ENCODE measurements at regions not wholly inside any gene's neighbourhood (a gene's known extent, or its start where the extent isn't known, plus 50 kb on each side); places are given as distances from the start of the nearest gene placed in this dataset.

- CTCF ChIA-PET (ENCODE audit: low intra/inter-chr PET ratio), result no interaction called here
- no peak for FAIRE-seq
These were observed 221.9 kb upstream of the KCTD3 start for GRCh38 chr1:215345208-215345607.

GRCh38 chr1:215345766-215346165 lies 221.3 kb upstream of the KCTD3 start:
- 0% methylated on average over 3 of the region's 3 CpGs for WGBS (ENCODE audit: insufficient coverage, low coverage, missing lambda C conversion rate)
- H4K20me1 ChIP-seq (replicated peaks; ENCODE audit: control insufficient read depth, insufficient read depth, low read length), result no peaks in the 10 kb centered on the region
- no peaks in the 10 kb centered on the region for H3K27me3 ChIP-seq (ENCODE audit: control insufficient read depth in 2 of 2, insufficient read depth in 2 of 2, low read length in 2 of 2)
- H3K4me1 ChIP-seq (replicated peaks in 1 of 2; ENCODE audit: control insufficient read depth in 2 of 2, insufficient read depth in 2 of 2, low read length in 2 of 2), result no peaks in the 10 kb centered on the region
- intact Hi-C loops (cut with micrococcal nuclease), result no loop called here
- H3K4me2 ChIP-seq (ENCODE audit: insufficient read depth, low read length), result no peak overlapping the region
- no TSS peak for BruUV-seq (replicated peaks)
- no peak overlapping the region for H3K27ac ChIP-seq (ENCODE audit: extremely low read depth, low read depth, low read length)
- FAIRE-seq (no peak), DNase-seq (ENCODE audit: extremely low read depth in 1 of 4, low spot score in 3 of 4) (no peak), ATAC-seq (no peak)
- no peak overlapping the region for H3K4me3 ChIP-seq
- no peaks in the 10 kb centered on the region for H3K79me2 ChIP-seq (ENCODE audit: control insufficient read depth, insufficient read depth, low read length)
- in situ Hi-C loops (cut with MboI), result no loop called here
- ChIA-PET POLR2A (no interaction called here), CTCF (ENCODE audit: low intra/inter-chr PET ratio) (no interaction called here)
- no peaks in the 10 kb centered on the region for H3K36me3 ChIP-seq (ENCODE audit: control insufficient read depth, insufficient read depth, low read length)
- no peaks in the 10 kb centered on the region for H3K9me1 ChIP-seq (ENCODE audit: control insufficient read depth, insufficient read depth, low read length)
- H3K9me3 ChIP-seq (replicated peaks; ENCODE audit: control insufficient read depth, insufficient read depth, low read depth, low read length), result no peaks in the 10 kb centered on the region
- H3K9ac ChIP-seq (ENCODE audit: insufficient read depth in 1 of 2, low read depth in 2 of 2, low read length in 2 of 2), result no peak overlapping the region
- no peak overlapping the region for H2AFZ ChIP-seq (ENCODE audit: low read depth, low read length)
- no peak for TF ChIP-seq LEF1 (IDR thresholded peaks at IDR 0.05)
- TF ChIP-seq NFXL1 (CRISPR knock-in tag; IDR thresholded peaks at IDR 0.05), result no peak
- TF ChIP-seq USF2 (CRISPR knock-in tag; IDR thresholded peaks at IDR 0.05), result no peak
- no peak for TF ChIP-seq COPS2 (conservative IDR thresholded peaks at IDR 0.05)
- no peak for TF ChIP-seq TRIM28 (IDR thresholded peaks at IDR 0.05)
- TF ChIP-seq NEUROD1 (IDR thresholded peaks at IDR 0.05; ENCODE audit: borderline replicate concordance, low read depth, low read length, partially characterized antibody), result no peak
- TF ChIP-seq ZNF699 (CRISPR knock-in tag; IDR thresholded peaks at IDR 0.05; ENCODE audit: insufficient replicate concordance), result no peak
- TF ChIP-seq E2F8 (IDR thresholded peaks at IDR 0.05; ENCODE audit: low read depth, partially characterized antibody), result no peak
- TF ChIP-seq TAF9B (IDR thresholded peaks at IDR 0.05; ENCODE audit: partially characterized antibody), result no peak
- no peak for TF ChIP-seq MTA3 (IDR thresholded peaks at IDR 0.05; ENCODE audit: borderline replicate concordance)
- no peak for TF ChIP-seq GTF3C2 (IDR thresholded peaks at IDR 0.05; ENCODE audit: borderline replicate concordance, extremely low read depth, insufficient read length)

More at GRCh38 chr1:215345208-215345607, 221.9 kb upstream of the KCTD3 start:
- Histone ChIP-seq H3K9me3 (replicated peaks; ENCODE audit: control insufficient read depth, insufficient read depth, low read depth, low read length) (no peaks in the 10 kb centered on the region), H3K9ac (ENCODE audit: insufficient read depth in 1 of 2, low read depth in 2 of 2, low read length in 2 of 2) (no peak overlapping the region), H3K27me3 (ENCODE audit: control insufficient read depth in 2 of 2, insufficient read depth in 2 of 2, low read length in 2 of 2) (no peaks in the 10 kb centered on the region), H3K36me3 (ENCODE audit: control insufficient read depth, insufficient read depth, low read length) (no peaks in the 10 kb centered on the region), H3K27ac (ENCODE audit: extremely low read depth, low read depth, low read length) (no peak overlapping the region), H3K4me3 (no peak overlapping the region), H3K9me1 (ENCODE audit: control insufficient read depth, insufficient read depth, low read length) (no peaks in the 10 kb centered on the region), H2AFZ (ENCODE audit: low read depth, low read length) (no peak overlapping the region), H3K4me2 (ENCODE audit: insufficient read depth, low read length) (no peak overlapping the region), H4K20me1 (replicated peaks; ENCODE audit: control insufficient read depth, insufficient read depth, low read length) (no peaks in the 10 kb centered on the region), H3K79me2 (ENCODE audit: control insufficient read depth, insufficient read depth, low read length) (no peaks in the 10 kb centered on the region), H3K4me1 (replicated peaks in 1 of 2; ENCODE audit: control insufficient read depth in 2 of 2, insufficient read depth in 2 of 2, low read length in 2 of 2) (no peaks in the 10 kb centered on the region)
- ATAC-seq (no peak), DNase-seq (ENCODE audit: extremely low read depth in 1 of 4, low spot score in 3 of 4) (no peak)
- POLR2A ChIA-PET, result no interaction called here
- TF ChIP-seq SP1 (CRISPR knock-in tag; IDR thresholded peaks at IDR 0.05), result no peak
- no peak for TF ChIP-seq ZNF778 (CRISPR knock-in tag; IDR thresholded peaks at IDR 0.05)
- intact Hi-C loops (cut with micrococcal nuclease) (no loop called here), in situ Hi-C loops (cut with MboI) (no loop called here)
- no TSS peak for BruUV-seq (replicated peaks)
